ENCODE measurements at regions not wholly inside any gene's neighbourhood (a gene's known extent, or its start where the extent isn't known, plus 50 kb on each side); places are given as distances from the start of the nearest gene placed in this dataset.
A peak's percentile ranks its signal among the peaks of the same experiment; 100 is the strongest.
"Not testable (repeated sequence)": the region's sequence is repeated elsewhere in the genome, so short reads cannot be mapped to it uniquely, and the experiment has no call there.

DNA sequence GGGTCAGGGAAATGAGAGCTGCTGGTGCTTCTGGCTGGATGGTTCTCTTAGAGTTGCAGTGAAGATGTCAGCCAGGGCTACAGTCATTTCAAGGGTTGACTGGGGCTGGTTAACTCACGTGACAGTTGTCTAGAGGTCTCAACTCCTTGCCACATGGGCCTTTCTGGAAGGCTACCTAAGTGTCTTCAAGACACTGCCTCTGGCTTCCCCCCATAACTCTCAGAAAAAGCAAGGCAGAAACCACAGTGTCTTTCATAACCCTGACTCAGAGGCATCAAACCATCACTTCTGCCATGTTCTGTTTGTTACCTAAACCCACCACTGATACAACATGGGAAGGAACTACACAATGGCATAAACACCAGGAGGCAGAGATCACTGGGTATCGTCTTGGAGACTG is 828.9 kb downstream of the EPHA4 start:
- no peak for DNase-seq

DNA sequence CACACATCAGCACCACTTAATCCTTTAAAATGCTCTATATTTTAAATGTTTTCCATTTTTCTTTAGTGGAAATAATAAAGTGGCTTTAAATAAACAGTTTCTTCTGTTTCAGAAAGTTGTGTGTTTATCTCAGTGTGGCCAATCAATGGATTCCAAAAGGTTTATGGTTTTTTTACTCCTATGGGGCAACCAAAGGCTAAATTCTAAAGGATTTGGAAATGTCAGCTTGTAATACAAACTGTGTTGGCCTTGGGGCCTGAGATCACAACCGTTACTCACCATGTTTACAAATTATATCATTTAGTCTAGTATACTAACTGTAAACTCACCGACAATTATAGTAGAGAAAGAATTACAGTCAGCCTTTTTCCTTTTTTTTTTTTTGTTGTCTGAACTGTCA is 827.2 kb downstream of the EPHA4 start:
- DNase-seq = no peak

DNA sequence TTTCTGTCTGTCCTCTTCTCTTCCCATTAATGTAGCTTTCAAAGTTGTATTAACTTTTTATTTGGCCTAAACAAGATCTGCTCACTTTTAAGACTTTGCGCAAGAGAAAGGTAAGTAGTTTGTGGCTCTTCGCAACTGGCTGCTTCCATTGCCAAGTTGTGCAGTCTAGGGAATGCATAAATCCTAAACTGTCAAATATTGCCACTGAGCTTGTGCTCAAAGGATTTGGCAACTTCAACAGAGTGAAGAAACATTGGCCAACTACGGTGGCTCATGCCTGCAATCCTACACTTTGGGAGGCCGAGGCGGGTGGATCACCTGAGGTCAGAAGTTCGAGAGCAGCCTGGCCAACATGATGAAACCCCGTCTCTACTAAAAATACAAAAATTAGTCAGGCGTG is 826.4 kb downstream of the EPHA4 start:
- DNase-seq = no peak

DNA sequence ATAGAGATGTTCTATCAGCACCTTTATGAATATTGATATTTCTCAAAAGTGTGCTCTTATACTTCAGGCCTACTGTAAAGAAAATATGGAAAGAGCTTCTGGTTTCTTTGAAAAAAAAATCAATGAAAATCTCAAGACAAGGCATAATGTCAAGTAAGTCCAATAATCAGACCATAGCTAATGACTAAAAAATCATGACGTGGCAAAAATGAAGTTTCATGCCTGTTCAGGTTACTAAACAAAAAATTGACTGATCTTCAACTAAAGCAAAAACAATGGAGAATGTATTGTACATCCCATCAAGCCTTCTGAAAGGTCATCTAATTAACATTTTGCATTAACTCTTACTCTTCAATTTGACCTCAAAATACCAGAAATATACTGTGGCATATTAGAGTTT is 824.4 kb downstream of the EPHA4 start:
- DNase-seq = no peak

DNA sequence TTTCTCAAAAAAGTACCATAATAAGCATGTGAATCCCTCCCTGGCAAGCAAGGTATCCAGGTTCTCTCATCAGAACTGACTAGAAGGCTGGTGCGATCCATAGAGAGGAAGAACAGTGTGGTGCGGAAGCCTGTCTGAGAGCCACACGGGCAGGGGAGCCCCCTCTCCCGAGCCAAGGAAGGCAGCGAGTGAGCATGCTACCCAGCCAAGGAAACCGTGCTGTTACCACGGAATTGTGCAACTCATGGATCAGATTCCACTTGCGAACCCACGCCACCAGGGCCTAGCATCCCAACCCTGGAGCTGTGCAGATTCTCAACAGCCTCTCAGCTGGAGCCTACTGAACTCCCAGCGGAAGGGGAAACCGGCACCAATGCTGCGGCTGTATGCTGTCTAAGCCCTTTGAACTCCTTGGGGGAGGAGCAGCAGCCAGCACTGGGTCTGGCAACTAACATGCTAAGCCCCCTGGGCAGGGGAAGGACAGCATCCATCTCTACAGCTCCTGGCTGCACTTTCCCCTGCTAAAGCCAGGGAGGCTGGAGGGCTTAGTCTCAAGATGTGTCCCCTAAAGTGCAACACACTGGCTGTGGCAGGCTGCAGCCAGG is 823.1 kb downstream of the EPHA4 start:
- DNase-seq = no peak

DNA sequence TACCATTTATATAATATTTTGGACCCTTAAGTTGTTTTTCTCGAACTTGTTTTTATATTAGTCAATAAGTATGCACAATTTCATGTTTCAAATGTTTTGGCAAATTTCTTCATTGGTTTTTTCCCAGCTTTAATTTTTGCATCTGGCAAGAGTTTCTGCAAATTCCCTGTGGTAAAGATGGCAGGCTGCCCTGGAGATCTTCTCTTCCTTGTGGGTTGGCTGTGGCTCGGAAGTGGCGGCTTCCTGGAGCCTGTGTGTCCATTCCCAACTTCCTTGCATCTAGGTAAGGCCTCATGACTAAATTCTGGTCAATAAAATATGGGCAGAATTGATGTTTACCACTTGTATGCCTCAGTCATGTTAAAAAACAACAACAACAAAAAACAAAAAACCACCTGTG is 818.6 kb downstream of the EPHA4 start:
- no peak for DNase-seq

DNA sequence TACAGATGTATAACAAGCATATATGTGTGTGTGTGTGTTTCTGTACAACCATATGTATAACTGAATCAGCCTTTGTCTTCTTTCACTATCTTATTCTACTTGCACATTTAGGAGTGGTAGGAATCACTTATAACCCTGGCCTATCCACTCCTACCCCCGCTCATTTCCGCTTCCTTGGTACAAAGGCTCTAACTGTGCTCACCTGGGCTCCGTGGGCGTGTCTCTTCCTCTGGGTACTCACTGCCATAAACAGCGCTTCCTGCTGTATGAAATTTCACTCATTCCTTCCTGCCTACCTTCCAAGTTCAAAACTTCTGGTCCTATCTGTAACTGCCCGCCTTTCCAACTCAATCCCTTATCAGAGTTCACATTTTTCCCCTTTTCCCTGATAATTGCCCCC is 815.5 kb downstream of the EPHA4 start:
- no peak for DNase-seq

DNA sequence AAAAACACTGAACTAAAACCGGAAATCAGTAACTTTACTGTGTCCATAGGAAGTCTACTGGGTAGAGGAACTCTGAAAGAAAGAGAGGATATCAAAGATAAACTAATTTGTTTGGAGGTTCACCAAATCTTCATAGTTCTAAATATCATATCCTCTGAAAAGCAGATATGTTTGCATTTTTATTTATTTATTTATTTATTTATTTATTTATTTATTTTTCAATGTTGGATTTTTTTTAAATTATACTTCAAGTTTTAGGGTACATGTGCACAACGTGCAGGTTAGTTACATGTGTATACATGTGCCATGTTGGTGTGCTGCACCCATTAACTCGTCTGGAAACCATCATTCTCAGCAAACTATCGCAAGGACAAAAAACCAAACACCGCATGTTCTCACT is 813.7 kb downstream of the EPHA4 start:
- DNase-seq = not testable (repeated sequence)

DNA sequence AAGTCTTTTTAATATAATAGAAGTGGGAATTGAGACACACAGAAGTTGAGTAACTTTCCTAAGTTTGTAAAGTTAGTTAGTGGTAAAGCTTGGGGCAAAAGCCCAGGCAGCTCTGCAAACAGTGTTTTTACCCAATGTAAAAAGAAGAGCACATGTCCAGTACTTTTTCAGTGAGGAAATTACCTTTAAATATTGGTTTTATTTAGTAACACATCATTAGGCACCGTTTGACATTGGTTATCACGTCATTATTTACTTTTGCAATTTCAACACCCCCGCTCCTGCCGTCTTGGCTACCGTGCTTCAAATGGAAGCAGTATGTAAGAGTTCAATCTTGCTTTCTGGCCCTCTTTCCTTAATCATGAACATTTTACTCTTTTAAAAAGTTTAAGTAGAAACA is 807.9 kb downstream of the EPHA4 start:
- no peak for DNase-seq

DNA sequence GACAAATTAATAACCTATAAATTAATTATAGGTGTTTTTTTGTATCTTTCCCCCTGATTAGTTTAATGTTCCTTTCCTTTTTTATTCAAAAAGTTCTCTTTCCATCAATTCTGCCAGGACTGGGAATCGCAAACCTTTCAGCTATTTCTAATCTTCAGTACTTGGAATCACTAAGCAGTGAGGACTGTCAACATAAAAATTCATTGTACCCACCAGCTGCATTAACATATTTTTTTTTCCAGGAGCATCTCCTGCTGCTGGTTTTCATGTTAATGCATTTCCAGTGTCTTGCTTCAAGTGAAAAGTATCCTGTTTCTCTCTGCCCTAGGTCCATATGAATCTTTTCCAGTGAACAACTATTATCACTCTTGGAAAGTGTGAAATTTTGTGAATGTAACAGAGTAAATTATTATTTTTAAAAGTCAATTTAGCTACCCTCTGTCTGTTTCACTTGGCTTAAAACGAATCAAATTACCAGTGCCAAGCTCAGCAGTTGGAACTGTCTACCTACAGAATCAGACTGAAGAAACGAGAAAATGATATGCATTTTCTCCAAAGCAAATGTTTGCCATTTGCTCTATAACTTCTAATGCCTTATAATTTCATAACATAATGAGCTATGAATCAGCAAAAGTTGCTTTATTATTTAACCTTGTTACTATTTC is 804.4 kb downstream of the EPHA4 start:
- no peak for DNase-seq

DNA sequence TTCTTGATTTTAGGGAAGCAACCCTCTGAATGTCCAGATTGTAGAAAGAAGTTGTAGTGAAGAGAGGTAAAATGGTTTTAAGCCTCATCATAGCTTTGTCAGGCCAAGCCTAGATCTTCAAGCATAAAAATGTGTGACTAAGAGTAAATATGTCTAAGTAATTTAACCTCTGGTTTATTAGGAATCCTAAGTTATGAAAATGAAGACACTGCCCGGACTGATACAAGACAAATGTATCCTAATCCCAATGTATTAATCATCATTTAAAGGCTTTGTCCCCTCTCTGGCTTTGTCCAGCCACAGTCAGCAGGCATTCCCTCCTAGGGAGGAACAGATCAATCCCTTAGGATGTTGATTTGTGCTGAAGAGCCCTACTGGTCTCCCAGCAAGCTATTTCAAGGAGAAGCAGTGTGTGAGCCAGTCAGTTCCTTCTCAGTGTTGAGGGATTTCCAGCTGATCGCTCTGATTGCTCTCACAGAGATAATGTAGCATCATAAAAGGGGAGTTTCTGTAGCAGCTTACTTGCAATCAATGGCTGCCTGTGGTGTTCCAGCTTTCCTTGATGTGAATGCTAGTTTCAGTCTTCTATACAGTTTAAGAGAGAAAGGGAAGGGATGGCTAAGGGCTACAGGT is 796.1 kb downstream of the EPHA4 start:
- no peak for DNase-seq

DNA sequence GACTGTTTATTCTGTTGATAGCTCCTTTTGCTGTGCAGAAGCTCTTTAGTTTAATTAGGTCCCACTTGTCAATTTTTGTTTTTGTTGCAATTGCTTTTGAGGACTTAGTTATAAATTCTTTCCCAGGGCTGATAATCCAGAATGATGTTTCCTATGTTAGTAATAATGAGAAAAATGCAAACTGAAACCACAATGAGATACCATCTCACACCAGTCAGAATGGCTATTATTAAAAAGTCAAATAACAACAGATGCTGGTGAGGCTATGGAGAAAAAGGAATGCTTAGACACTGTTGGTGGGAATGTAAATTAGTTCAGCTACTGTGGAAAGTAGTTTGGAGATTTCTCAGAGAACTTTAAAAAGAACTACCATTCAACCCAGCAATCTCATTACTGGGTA is 793.0 kb downstream of the EPHA4 start:
- peak; percentile 27 for DNase-seq

DNA sequence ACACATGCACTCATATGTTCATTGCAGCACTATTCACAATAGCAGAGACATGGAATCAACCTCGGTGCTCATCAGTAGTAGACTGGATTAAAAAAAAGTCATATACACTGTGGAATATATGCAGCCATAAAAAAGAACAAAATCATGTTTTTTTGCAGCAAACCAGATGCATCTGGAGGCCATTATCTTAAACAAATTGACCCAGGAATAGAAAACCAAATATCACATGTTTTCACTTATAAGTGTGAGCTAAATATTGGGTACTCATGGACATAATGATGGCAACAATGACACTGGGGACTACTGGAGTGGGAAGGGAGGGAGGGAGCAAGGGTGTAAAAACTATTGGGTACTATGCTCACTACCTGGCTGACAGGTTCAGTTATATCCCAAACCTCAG is 792.6 kb downstream of the EPHA4 start:
- DNase-seq = no peak

DNA sequence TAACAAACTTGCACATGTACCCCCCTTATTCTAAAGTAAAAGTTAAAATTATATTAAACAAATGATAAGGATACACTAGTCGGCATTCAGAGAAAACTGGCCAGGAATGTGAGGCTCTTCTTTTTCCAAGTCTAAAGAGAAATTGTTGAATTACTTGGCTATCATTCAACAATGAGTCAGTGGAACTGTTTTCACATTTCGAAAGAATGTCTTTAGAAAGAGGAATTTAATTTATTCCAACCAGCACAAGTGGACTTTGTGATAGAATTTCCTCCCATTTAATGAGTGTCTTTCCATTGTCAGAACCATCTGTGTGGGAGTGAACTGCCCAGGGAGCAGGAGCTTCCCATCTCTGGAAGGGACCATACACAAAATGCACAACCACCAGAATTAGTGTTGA is 792.2 kb downstream of the EPHA4 start:
- peak; percentile 82 for DNase-seq

DNA sequence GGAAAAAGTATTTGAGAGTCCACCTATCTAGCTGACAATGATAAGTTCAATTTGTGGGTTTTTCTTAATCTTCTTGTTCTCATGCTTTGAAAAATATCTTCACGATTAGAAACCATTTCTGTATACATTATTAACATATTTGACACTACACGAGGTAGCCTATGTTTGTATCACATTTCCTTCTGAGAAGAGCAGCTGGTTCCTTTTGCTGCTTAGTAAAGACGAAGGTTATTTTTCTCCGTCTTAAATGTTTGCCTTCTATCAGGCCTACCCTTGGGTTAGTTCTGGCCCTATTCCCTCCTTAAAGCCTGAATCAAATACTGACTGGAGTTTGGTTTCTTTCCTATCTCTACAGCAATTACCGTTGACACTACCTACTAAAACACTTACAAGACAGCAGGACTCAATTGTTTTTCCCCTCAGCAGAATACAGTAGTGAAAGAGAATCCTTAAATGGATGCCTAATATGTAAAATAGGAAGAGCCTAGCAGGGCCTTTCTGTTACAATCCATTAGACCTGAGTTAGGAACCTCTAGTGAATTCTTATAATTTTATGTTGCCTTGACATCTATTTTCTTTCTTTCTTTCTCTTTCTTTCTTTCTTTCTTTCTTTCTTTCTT is 790.4 kb downstream of the EPHA4 start:
- no peak for DNase-seq

DNA sequence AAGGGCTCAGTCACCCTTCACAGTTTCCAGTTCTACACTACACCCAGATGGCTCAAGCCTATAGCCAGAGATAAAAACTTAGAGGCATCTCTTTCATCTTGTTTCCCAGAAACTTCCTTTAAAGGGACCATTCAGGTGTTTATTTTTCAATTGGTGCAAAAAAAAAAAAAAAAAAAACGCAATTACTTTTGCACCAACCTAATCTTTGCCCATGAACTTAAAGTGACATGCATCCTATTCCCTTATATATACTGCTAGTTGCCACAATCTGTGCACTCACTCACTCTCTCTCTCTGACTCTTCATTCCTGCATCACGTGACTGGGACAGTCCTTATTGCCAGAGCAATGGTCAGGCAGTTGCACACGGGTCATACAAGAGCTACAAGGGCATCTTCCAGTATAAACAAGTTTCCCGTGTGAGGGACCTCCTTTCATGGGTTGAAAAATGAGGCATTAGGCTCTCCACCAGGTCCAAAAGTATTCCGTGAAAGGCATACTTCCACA is 789.4 kb downstream of the EPHA4 start:
- no peak for DNase-seq

DNA sequence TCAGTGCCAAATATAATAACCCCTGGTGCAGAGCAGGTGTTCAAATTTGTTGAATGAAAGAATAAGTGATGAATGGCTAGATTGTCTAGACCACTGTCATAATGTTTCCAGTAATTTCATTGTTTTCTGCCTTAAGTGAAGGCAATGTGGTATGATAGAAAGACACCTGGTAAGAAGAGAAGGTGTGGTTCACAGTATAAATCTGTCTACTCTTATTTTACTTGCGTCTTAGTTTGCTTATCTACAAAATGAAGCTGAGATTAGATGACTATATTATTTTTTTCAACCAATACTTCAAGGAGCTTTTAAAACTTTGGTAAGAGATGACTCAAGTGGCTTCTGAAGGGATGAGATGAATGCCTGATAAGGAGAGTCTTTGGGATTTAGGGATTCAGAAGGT is 788.4 kb downstream of the EPHA4 start:
- DNase-seq = no peak

DNA sequence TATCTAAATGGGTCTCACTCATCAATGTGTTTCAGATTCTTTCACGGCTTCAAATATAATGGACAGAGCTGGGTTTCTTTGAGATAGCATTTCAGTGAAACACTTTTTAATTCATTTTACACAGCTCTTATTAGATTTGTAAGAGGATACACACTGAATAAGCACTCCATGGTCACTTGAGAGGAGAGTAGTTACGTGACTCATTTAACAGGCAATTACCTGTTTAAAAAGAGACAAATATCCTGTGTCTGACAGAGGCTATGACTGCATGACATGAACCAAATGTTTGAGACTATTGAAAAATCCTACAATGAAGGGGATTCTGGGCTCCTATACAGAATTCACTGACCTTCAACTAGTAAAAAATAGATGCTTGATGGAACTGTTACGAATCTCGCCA is 786.9 kb downstream of the EPHA4 start:
- no peak for DNase-seq

DNA sequence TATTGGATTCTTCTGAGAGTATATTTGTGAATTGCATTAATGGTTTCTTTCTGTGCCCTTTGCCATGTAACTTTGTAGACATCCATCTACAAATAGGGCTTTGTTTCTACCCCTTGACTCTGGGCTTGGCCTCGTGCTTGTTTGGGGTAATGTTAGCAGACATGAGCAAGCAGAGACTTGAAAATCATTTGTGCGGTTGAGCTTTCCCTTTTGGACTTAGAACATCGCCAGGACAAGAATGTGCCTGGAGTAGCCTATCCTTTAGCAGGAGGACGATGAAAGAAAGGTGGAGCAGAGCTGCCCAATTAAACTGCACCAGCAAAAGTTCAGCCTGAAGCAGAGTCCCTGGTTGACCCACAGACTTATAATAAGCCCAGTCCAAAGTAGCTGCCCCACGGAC is 785.9 kb downstream of the EPHA4 start:
- DNase-seq = no peak

DNA sequence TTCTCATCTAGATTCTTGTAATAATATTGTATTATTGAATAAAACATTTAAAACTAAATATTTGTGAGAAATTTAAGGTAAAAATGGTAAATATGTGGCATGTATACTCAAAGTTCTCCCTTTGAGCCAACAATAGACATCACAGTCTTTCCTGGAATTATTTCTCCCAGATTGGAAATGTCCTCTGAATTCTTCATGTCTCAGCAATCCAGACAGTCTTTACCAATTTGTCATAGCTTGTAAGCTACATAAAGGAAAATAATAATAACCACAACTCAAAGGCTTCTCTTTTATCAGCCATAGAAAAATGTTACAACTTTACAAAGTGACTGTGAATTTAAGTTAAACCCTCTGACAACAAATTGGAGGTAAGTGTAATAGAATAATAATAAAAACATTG is 784.9 kb downstream of the EPHA4 start:
- peak; percentile 13 for DNase-seq

DNA sequence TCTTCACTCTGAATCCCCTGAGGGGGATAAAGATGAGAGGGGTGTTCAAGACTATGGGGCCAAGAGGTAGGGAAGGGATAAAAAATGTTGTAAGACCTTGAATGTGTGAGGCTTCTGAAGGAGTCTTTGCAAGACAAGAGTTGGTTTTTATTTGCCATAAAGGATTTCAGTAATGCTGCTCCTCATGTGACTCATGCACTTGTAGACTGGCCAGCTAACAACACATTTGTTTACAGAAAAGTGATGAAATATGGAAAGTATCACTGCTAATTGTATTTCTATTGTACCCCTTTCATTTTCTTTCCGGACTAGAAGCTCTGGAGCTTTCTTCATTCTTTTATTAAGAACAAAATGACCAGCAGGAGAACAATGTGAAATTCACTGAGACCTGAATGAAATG is 782.1 kb downstream of the EPHA4 start:
- DNase-seq = peak; percentile 51

DNA sequence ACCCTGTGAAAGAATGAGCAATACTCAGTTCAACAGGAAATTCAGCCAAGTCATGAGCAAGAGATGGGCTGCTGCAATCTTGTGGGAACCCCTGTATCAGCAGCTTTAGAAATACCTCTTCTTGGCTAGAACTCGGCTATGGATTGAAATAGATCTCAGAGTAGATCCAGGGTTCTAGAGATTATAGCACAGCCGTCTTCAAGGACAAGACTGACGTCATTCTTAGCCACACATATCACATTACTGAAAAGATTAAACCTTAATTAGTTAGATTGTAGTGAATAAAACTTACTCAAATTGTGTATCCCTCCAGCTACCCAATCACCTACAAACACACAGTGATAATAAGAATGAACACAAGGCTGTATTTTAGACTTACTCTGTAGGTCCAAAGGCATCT is 776.4 kb downstream of the EPHA4 start:
- DNase-seq = no peak

DNA sequence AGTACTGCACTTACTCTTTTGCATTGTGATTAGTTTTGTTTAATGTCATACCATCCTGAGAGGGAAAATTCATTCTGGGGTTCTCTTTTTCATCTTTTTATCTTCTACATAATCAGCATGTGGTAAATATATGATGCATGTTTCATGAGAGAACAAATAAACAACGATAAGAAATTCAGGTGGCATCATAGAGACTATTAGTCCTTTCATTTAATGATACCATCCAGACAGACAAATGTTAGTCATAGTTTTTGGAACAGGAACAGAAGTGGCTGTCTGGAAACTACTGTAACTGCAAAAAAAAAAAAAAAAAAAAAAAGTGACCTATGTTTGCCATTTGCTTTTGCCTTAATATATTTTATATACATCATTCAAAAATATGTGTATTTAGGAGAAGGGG is 761.0 kb downstream of the EPHA4 start:
- no peak for DNase-seq

DNA sequence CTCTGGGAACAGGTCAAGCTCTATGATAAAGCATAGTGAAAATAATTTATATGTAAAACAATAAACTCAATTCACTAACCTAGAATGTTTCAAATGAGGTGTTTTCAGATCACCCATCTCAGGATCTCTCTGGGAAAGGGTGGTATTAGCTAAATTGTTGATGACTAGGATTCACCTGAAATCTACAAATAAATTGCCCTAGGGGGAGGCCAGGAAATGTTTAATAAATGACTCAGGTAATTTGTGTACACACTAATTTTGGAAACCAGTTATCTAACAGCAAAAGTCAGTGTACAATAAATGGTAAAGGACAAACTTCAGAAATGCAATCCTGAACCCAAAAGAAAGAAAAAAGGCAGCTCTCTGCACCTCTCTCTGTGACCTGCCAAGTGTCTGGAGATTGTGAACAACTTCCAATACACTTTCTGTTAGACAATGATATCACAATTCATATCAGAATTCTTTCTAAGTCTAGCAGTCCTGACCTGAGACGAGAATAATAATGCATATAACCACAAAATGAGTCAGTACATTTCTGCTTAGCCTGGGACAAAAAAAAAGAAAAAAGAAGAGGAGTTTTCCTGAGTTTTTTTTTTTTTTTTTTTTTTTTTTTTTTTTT is 760.0 kb downstream of the EPHA4 start:
- peak; percentile 68 for DNase-seq

All from NCI-H226 (cell line).